ENCODE measurements at regions not wholly inside any gene's neighbourhood (a gene's known extent, or its start where the extent isn't known, plus 50 kb on each side); places are given as distances from the start of the nearest gene placed in this dataset.

GRCh38 chr2:43127941-43128558 lies 98.4 kb downstream of the ZFP36L2 start:
- no peak for DNase-seq

GRCh38 chr2:43127208-43127940 lies 99.0 kb downstream of the ZFP36L2 start:
- peak; percentile 92 for DNase-seq

GRCh38 chr2:43126817-43127207 lies 99.6 kb downstream of the ZFP36L2 start:
- no peak for DNase-seq

GRCh38 chr2:43125090-43125998 lies 101.1 kb downstream of the ZFP36L2 start:
- DNase-seq, result no peak

GRCh38 chr2:43124687-43125057 lies 101.7 kb downstream of the ZFP36L2 start:
- DNase-seq, result no peak

- no peak for DNase-seq
These were observed 102.3 kb downstream of the ZFP36L2 start for GRCh38 chr2:43123981-43124686.

GRCh38 chr2:43123486-43123885 lies 102.9 kb downstream of the ZFP36L2 start:
- DNase-seq, result no peak

- DNase-seq, result no peak
These were observed 103.4 kb downstream of the ZFP36L2 start for GRCh38 chr2:43123028-43123427.

- DNase-seq, result no peak
These were observed 104.7 kb downstream of the ZFP36L2 start for GRCh38 chr2:43121580-43122314.

GRCh38 chr2:43119303-43119702 lies 107.1 kb downstream of the ZFP36L2 start:
- no peak for DNase-seq

- DNase-seq, result no peak
These were observed 108.8 kb downstream of the ZFP36L2 start for GRCh38 chr2:43117521-43118143.

- DNase-seq, result no peak
These were observed 109.4 kb downstream of the ZFP36L2 start for GRCh38 chr2:43116988-43117387.

GRCh38 chr2:43115881-43116280 lies 110.5 kb downstream of the ZFP36L2 start:
- no peak for DNase-seq

GRCh38 chr2:43114210-43114609 lies 112.2 kb downstream of the ZFP36L2 start:
- DNase-seq, result no peak

- DNase-seq, result no peak
These were observed 114.4 kb downstream of the ZFP36L2 start for GRCh38 chr2:43111788-43112554.

GRCh38 chr2:43110442-43110871 lies 115.9 kb downstream of the ZFP36L2 start:
- no peak for DNase-seq

GRCh38 chr2:43109261-43109743 lies 117.1 kb downstream of the ZFP36L2 start:
- DNase-seq, result peak; percentile 90

- DNase-seq, result peak; percentile 82
These were observed 118.7 kb downstream of the ZFP36L2 start for GRCh38 chr2:43107679-43108078.

- DNase-seq, result peak; percentile 78
These were observed 119.6 kb downstream of the ZFP36L2 start for GRCh38 chr2:43106559-43107527.
